Prostate gland (tissue), 2 donors: ENCODE measurements at regions not wholly inside any gene's neighbourhood (a gene's known extent, or its start where the extent isn't known, plus 50 kb on each side); places are given as distances from the start of the nearest gene placed in this dataset.
"Not testable (repeated sequence)": the region's sequence is repeated elsewhere in the genome, so short reads cannot be mapped to it uniquely, and the experiment has no call there.

ENCODE experiments used
- DNase-seq: peaks from one replicate; pipeline ENCODE4 v3.0.0-alpha.2; 2019; ENCODE audit warnings: low spot score
- H3K27ac ChIP-seq, 2 donors: fragments of 200-600 bp; sonication (generic); 2 replicates each; pipeline ENCODE4 v1.5.1; 2017 to 2019
- H3K27me3 ChIP-seq: fragments of 200-600 bp; sonication (generic); replicated peaks from 2 replicates; pipeline ENCODE4 v1.5.1; 2019; ENCODE audit not compliant: insufficient read depth
- H3K36me3 ChIP-seq, 2 donors: fragments of 200-600 bp; sonication (generic); 1 replicate in 1 of 2; 2 replicates in 1 of 2; pipeline versions ENCODE4 v1.5.1 to v1.8.1; 2017 to 2019
- H3K4me1 ChIP-seq: fragments of 200-600 bp; sonication (generic); replicated peaks from 2 replicates; pipeline ENCODE4 v1.5.1; 2019
- H3K4me3 ChIP-seq, 2 donors: fragments of 200-600 bp; sonication (generic); 2 replicates each; pipeline ENCODE4 v1.5.1; 2017 to 2019
- H3K9me3 ChIP-seq: fragments of 200-600 bp; sonication (generic); 2 replicates; pipeline ENCODE4 v1.5.1; 2017
- POLR2A ChIP-seq: fragments of 450-650 bp; IDR thresholded peaks from one replicate; pipeline ENCODE4 v1.6.1; 2016; ENCODE audit warnings: antibody characterized with exemption, mild to moderate bottlenecking
- POLR2AphosphoS5 ChIP-seq: sonication (generic); formaldehyde crosslinking; IDR thresholded peaks from one replicate; pipeline ENCODE4 v1.6.1; 2017; ENCODE audit warnings: antibody characterized with exemption
- WGBS: methylation state at CpG from one replicate; pipeline ENCODE4 v1.1.5; 2018; 5-methylcytosine and 5-hydroxymethylcytosine counted together
- intact Hi-C: fragments of 100-400 bp; cut with DNase I; formaldehyde crosslinking; loops from one replicate; pipeline ENCODE4 v1.14.2; 2022
- TF ChIP-seq, protein P1 (sequence below), 4 experiments: fragments of 200-600 bp in 2 of 4; fragments of 450-650 bp in 2 of 4; sonication (generic) in 2 of 4; IDR thresholded peaks; 1 replicate in 3 of 4; 2 replicates in 1 of 4; pipeline ENCODE4 v1.5.1; 2016 to 2019; ENCODE audit warnings: antibody characterized with exemption in 4 of 4, mild to moderate bottlenecking in 2 of 4, moderate library complexity in 2 of 4

DNA sequence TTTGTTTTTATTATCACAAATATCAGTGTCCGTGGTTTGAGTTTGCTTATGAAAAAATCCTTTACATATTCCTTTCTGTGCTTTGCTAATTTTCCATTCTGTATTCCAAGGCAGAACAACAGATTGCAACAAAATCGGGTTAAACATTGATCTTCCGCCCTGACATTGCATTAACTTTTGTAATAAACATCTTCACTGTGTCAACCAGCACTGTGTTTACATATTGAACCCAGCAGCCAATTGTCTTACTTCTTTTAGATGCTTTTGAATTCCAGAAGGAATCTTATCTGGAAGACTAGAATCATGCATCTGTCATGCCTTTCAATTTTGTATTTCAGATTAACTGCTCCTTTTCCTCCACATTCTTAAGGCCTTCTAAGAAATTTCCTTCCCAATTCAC is 147.8 kb upstream of the CXXC4 start:
- Histone ChIP-seq H3K4me3 (no peak overlapping the region), H3K4me1 (no peaks in the 10 kb centered on the region), H3K9me3 (no peaks in the 10 kb centered on the region), H3K27ac (no peak overlapping the region), H3K27me3 (no peaks in the 10 kb centered on the region), H3K36me3 (no peaks in the 10 kb centered on the region)
- TF ChIP-seq POLR2A (no peak), POLR2AphosphoS5 (no peak)
- TF ChIP-seq, protein P1, sequence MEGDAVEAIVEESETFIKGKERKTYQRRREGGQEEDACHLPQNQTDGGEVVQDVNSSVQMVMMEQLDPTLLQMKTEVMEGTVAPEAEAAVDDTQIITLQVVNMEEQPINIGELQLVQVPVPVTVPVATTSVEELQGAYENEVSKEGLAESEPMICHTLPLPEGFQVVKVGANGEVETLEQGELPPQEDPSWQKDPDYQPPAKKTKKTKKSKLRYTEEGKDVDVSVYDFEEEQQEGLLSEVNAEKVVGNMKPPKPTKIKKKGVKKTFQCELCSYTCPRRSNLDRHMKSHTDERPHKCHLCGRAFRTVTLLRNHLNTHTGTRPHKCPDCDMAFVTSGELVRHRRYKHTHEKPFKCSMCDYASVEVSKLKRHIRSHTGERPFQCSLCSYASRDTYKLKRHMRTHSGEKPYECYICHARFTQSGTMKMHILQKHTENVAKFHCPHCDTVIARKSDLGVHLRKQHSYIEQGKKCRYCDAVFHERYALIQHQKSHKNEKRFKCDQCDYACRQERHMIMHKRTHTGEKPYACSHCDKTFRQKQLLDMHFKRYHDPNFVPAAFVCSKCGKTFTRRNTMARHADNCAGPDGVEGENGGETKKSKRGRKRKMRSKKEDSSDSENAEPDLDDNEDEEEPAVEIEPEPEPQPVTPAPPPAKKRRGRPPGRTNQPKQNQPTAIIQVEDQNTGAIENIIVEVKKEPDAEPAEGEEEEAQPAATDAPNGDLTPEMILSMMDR (IDR thresholded peaks at IDR 0.05): no peak
- intact Hi-C loops: no loop called here
- DNase-seq: no peak
- 60% methylated on average over 3 of the region's 3 CpGs for WGBS

DNA sequence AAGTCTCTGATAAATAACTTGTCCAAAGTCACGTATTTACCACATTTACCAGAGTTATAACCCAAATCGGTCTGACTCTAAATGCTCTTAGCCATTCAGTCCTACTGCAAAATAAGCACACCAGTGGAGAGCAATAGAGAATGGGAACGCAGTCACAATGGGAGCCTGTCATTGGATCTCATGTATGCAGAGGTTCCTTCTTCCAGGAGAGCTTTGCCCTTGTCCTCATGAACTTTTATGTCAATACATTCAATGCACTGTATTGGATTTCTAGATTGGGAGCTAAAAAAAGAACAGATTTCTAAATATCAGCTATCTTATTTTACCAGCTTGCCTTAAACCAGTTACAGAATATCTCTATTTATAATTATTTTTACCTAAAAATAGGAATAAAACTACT is 149.1 kb upstream of the CXXC4 start:
- Histone ChIP-seq H3K4me1 (no peaks in the 10 kb centered on the region), H3K27me3 (no peaks in the 10 kb centered on the region), H3K27ac (no peak overlapping the region), H3K9me3 (no peaks in the 10 kb centered on the region), H3K4me3 (no peak overlapping the region), H3K36me3 (no peaks in the 10 kb centered on the region)
- intact Hi-C loops: no loop called here
- WGBS: 91% methylated on average over 3 of the region's 3 CpGs
- TF ChIP-seq POLR2A (no peak), POLR2AphosphoS5 (no peak)
- TF ChIP-seq, protein P1 (IDR thresholded peaks at IDR 0.05): no peak
- DNase-seq: no peak

DNA sequence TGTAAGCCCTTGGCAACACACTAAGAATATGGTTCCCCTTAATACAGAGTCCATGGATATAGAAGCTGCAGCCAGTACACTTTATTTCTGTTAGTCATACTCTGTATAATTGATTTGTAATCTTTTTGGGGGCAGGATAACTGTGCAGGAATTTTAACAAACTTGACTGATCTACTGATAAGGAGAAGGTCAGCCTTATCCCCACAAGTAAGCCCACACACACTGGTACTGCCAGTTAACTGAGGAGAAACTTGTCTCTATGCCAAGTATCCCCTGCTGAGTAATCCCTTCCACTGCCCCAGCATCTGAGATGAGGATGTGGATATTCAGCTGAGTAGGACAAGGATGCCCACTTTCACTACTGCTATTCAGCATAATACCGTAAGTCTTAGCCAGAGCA is 154.9 kb upstream of the CXXC4 start:
- Histone ChIP-seq H3K27ac (no peak overlapping the region), H3K4me1 (no peaks in the 10 kb centered on the region), H3K9me3 (no peaks in the 10 kb centered on the region), H3K4me3 (no peak overlapping the region), H3K36me3 (no peaks in the 10 kb centered on the region), H3K27me3 (no peaks in the 10 kb centered on the region)
- no peak for TF ChIP-seq POLR2AphosphoS5
- TF ChIP-seq, protein P1 (IDR thresholded peaks at IDR 0.05): no peak
- TF ChIP-seq POLR2A: no peak
- DNase-seq: no peak
- intact Hi-C loops: no loop called here
- 100% methylated on average over 1 of the region's 1 CpG for WGBS

DNA sequence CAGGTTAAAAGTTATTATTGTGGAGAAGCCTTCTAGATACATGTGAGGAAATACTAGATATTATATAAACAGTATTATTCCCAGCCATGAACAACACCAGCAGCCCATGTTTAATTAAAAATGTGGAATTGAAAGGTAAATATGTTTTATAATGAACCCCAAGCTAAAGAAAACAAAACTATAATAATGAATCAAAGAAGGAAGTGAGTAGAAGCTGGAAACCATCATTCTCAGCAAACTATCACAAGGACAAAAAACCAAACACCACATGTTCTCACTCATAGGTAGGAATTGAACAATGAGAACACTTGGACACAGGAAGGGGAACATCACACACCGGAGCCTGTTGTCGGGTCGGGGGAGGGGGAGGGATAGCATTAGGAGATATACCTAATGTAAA is 167.6 kb upstream of the CXXC4 start:
- intact Hi-C loops, H3K27ac ChIP-seq, H3K9me3 ChIP-seq, H3K4me1 ChIP-seq, H3K4me3 ChIP-seq, H3K27me3 ChIP-seq, DNase-seq, H3K36me3 ChIP-seq: not testable (repeated sequence)
- WGBS: 100% methylated on average over 3 of the region's 3 CpGs

DNA sequence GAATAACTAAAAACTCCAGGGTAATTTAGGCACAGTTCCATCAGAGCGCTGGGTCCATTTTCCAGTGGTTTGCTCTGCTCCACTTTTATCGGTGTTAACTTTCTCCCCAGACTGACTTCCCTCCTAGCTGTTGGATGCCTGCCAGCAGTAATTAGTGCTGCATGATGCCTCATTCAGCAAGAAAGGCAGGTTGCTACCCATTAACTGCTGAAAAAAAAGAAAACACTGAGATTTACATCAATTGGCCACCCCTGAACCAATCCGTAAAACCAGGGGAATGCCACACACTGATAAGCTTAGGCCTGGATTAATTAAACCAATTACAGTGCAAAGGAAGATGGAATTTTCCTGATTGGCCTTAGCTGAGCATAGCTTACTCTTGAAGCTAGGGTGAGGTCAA is 182.4 kb upstream of the CXXC4 start:
- WGBS: 29% methylated on average over 3 of the region's 3 CpGs
- Histone ChIP-seq H3K36me3 (no peaks in the 10 kb centered on the region), H3K4me1 (no peaks in the 10 kb centered on the region), H3K9me3 (no peaks in the 10 kb centered on the region), H3K4me3 (no peak overlapping the region), H3K27me3 (no peaks in the 10 kb centered on the region), H3K27ac (no peak overlapping the region)
- TF ChIP-seq, protein P1 (IDR thresholded peaks at IDR 0.05): no peak
- TF ChIP-seq POLR2A: no peak
- no peak for TF ChIP-seq POLR2AphosphoS5
- no peak for DNase-seq
- intact Hi-C loops: no loop called here
